HG03571 (cell line): ENCODE measurements at regions not wholly inside any gene's neighbourhood (a gene's known extent, or its start where the extent isn't known, plus 50 kb on each side); places are given as distances from the start of the nearest gene placed in this dataset.

Experiments used
- ATAC-seq: cut with Tn5 transposase; IDR thresholded peaks from one replicate; pipeline ENCODE4 v1.9.1; 2021; ENCODE audit not compliant: unreplicated experiment

DNA sequence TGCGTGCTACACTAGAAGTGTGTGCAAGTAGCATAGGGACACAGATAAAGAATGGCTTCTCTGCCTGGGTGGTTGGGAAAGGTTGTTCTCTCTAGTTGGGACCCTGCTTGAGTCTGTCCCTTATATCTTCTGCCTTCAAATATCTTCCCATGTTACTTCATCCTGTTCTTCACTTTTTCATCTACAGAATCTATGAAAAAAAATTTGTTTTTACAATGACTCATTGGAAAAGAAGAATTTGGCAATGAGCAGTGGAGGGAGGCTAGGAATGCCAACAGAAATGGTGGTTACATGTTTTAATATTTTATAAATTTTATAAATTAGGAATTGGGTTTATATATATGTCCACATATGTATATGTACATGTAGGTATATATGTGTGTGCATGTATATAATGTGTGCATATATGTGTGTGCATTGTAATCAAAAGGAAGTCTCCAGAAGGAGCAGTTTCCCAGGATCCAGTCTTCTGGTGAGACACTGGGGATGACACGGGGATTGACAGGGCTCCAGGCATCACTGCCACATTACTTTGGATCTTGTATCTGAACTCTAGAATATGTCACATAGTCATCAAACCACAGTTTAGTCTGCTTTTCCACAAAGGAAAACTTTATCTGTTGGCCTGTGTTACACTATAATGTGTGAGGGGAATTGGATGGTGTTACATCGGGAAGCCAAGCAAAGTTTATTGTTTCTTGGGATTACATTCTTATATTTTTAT is 75.3 kb upstream of the RIPOR2 start:
- ATAC-seq = no peak

DNA sequence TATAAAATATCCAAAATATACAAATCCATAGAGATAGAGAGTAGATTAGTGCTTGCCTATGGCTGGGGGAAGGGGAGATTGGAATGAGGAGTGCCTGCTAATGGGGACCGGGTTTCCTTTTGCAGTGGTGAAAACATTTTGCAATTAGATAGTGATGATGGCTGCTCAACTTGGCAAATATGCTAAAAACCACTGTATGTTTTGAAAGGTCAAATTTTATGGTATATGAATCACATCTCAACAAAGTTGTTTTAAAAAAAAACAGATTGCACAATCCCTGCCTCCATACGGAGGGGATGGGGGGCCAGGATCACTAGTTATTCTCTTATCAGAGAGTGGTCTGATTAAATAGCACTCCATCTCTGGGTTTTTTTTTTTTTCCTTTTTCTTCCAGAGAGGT is 76.9 kb upstream of the RIPOR2 start:
- ATAC-seq = no peak

DNA sequence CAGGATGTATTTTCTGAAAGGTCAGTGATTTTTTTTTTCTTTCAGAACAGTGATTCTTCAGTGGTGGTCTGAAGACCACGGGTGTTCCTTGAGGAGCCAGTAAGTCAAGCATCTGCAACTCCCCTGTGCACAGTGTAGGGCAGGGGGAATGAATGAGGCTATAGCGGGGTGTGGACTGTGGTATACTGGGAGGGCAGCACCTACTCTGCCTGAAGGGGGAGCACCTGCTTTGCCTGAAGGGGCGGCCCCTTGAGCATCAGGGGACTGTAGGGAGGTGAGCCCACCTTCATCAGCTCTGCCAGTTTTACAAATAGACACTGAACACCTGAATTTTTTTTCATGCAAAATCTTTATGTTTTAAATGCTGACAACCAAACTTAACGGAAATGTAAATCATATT is 77.5 kb upstream of the RIPOR2 start:
- no peak for ATAC-seq

DNA sequence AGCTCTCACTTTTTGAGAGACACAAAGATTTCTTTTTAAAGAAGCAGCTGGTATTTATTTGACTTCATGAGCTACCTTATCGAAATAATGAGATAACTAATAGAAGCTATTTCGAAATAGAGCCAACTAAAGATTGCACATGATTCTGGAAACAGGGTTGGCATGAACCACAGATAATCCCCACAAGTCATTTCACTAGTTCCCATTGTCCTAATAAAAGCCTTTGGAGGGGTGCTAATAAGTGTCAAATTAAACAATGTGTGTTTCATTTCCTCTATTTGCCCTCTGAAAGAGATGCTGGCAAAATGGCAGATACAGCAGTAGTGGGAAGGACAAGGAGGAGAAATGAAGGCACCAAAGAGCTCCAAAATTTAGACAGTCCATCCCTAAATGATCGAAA is 78.6 kb upstream of the RIPOR2 start:
- ATAC-seq = no peak

DNA sequence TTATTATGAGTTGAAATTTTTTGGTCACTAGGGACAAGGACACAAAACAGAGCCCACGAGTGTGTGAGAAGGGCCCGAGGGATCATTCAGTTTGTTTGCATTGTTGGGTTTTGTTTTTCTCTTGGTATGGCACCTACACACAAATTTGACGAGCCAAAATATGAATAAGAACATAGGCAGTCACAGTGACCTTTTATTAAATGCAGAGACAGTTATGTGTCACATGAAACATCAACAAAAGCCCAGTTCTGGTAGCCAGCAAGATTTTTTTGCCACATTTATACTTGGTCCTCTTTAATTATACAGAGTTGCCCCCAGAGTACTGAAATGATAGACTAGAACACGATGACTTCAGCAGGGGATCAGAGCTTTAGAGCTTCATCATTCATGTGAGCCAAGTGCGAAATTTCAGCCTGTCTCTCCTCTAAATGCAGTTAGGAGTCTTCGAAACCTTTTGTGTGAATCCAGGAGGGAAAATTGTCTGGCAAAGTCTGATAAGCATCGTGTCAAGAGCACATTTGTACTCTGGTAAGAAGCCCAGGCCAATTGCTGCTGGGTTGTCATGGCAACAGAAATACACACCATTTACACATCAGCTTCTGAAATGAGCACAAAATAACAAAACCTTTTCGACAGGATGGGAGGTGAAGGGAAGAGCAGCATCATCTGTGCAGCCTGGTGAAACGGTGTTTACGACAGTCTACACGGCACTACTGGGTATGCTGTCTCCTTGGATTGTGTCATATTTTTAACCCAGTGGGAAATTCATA is 79.2 kb upstream of the RIPOR2 start:
- ATAC-seq = no peak

DNA sequence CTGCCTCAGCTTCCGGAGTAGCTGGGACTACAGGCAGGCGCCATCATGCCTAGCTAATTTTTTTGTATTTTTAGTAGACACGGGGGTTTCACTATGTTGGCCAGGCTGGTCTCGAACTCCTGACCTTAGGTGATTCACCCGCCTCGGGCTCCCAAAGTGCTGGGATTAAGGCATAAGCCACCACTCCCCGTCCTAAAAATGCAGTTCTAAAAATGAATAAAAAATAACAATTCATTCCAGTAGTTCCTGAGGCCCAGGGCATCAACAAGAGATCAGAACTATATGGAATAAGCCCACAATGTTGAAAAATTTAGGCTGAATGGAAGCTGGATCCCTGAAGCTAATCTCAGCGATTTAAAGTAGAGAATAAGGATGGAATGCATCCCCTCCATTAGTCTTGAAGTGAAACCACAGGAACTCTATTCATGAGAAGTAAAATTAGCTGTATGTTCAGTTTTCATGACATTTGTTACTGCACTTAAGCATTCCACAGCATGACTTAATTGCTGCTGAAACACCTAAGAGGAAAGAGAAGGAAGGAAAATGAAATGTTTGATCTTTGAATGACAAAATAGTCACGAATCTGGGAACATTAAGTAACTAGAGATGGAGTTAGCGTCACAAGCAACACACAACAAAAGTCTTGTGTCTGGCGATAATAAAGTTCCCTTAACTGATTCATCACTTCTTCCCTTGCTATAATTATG is 80.4 kb upstream of the RIPOR2 start:
- no peak for ATAC-seq

DNA sequence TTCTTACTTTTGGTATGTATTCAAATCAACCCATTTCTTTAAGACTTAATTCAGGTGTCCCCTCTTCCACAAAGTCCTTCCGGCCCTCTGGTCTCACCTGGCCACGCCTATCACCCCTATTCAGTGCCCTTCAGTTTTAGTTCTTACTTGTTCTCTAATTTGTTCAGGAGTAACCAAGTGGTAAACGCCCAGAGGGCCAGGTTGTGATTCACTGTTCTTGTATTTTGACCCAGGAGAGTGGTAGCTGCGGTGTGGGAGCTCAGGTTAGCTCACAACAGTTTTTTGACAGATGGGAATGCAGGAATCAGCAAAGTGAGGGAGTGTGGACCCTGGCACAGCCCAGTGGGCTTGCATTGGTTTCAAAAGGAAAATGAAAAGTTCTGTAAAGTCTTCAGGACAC is 81.7 kb upstream of the RIPOR2 start:
- ATAC-seq = no peak

DNA sequence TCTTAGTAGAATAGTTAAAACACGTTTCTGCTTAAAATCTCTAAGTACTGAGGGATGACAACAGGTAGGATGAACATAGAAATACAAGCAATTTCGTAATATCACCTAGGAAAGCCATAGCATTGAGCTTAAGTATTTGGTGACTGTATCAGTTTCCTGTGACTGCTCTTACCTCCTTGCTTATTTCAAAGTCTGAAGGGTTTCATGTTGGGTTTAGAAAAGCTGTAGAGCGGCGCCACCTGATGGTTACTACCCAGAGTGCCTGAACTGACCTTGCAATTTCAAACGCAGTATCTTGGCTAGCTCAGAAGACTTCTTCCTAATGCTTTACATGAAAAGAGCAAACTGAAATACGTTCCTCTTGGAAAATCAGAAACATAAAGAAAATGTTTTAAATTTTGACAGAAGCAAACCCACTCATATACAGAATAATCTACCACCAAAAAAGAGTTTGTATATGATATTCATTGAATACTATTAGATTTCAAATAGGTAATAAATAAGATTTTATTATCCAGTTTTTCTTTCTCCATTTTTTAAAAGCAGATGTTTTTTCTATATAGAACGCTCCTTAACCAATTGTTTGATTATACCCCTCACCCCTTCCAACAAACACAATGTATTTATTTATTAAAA is 82.3 kb upstream of the RIPOR2 start:
- peak; percentile 48 for ATAC-seq

DNA sequence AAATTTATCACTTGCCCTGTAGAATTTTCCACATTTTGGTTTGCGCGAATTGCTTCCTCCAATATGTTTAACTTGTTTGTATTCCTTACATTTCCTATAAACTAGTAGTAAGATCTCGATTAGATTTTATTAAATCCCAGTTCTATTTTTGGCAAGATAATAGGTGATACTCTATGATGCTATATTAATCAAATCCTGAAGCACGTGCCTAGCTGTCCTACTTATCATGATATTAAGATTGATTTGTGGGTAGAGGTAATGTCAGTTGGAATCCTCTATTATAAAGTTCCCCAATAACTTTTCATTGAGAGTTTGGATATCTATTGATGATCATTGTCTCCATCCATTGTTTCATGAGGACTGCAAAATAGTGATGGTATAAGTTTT is 82.8 kb upstream of the RIPOR2 start:
- no peak for ATAC-seq

DNA sequence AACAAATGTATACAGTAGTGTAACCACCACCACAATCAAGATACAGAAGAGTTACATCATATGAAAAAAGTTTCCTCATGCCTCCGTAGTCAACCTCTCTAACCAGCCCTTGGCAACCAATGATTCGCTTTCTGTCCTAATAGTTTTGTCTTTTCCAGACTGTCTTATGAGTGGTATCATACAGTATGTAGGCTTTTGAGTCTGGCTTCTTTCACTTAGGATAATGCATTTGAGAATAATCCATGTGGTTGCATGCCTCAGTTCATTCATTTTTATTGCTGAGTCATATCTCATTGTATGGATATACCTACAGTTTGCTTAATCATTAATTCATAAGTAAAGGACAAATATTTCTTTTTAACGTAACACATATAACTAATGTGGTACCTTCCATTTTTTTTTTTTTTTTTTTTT is 86.4 kb upstream of the RIPOR2 start:
- ATAC-seq = no peak

DNA sequence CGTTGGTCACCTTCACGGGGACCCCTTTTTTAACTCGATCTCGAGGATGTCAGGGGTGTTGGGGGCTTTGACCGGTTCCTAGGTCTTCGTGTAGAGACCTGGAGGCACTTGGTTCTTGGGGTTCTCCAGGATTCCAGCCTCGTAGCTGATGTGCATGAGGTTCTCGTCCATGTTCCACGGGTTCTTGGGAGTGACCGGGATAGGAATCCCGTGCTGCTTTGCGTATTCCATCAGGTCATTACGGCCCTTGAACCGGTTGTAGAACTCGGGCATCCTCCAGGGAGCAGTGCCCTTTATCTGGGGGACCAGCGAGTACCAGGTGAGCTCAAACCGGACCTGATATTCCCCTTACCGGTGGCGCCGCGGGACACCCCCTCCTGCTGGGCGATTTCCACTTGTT is 88.0 kb upstream of the RIPOR2 start:
- no peak for ATAC-seq

DNA sequence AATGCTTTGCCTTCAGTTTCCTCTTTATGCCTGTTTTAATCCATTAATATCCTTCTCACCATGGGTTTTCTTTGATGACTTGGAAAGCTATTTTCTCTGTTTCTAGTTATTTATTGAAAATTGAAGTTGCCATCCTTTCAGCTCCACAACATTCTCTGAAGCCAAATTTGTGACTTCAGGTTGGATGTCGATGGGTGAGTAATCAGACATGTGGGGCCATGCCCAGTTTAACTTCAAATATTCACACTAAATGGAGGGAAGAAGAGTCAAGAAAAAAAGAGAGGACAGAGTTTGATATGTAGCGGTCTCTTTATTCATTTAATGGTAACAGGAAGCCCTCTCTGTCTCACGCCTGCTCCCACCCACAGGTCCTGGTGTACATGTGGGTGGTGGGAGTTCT is 89.1 kb upstream of the RIPOR2 start:
- no peak for ATAC-seq

DNA sequence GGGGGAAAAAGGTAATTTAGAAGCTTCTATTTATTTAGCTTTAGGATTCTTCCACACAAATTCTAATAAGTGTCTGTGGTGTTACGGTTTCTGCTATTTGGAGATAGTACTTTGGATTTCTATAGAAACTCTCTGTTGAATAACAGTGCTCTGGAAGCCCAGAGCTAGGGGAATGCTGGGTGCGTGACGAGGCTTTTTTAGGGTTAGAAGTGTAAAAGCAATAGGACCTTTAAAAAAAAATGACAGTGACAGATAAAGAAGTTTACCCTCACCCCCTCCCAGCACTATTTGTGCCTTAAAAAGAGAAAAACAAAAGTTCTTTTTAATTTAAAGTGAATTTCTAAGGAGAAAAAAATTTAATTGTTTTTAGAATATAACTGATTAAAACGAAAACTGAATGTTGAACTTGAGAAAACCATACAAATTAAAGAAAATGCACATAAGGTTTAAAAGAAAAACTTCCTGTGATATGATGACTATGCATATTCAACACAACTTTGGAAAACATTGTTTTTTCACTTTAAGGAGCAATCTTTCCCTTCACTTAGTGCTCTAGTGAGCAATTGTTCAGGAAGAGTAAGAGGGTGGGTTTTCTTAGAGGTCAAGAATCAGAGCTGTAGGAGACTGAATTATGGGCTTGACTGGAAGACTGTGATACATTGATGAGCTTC is 89.6 kb upstream of the RIPOR2 start:
- no peak for ATAC-seq

DNA sequence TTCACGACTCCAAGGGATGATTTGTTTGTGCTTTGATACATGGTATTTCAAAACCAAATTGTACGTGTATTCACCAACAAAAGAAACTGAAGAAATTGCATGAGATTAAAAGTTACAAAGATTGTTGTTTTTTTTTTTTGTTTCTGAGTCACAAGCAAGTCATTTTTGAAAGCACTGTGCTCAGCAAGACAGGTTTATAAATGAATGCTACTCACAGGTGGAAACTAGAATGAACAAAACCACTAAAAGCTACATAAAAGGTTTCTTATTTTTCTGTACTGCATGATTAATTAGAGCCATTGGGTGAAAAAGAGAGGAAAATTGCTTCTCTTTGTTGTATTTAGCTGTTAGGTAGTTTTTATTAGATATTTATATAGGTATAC is 90.2 kb upstream of the RIPOR2 start:
- ATAC-seq = no peak

DNA sequence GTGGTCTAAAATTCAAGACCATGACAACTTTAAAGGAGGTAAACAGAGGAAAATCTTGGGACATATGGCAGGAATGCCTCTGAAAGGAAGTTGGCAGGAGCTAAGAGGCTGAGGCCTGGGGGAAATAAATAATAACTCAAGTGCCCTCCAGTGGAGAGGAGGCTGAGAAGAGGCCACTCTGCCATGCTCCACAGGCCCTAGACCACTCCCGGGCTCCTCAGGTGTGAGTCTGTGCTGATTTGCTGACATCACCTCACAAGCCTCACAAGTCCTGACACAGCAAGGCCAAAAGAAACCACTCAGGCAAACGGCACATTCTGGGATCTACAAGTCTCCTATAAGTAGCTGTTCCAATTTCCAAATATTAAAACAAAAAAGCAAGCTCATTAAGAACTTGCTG is 91.0 kb upstream of the RIPOR2 start:
- no peak for ATAC-seq

DNA sequence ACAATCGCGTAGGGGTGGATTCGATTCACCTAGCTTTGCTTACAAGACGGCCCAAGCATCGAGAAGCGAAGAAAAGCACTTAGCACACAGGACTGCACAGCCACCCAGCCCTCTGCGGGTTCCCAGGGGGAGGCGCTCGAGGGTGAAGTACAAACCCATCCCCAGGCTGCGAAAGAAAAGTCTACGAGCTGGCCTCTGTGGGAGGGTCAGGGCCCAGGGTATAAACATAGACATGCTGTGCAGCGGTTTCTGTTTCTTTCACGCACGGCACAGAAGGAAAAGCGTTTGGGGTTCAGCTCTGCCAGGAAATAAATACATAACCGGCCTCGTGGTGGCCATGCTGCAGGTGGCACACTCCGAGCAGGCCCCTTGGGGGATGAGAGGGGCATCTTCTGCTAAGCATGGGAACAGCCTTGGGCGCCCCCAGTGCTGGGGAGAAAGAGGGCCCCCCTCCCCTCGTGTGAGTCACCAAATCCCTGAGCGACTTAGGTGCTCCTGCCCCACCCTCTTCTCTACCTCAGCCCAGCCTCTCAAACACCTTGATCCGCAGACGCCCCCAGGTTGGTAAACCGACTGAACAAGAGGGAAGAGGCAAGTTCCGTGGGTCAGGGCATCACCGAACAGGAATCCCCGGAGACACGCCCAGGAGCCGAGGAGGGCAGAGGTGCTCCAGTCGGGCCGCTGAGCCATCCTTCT is 91.6 kb upstream of the RIPOR2 start:
- peak; percentile 95 for ATAC-seq

DNA sequence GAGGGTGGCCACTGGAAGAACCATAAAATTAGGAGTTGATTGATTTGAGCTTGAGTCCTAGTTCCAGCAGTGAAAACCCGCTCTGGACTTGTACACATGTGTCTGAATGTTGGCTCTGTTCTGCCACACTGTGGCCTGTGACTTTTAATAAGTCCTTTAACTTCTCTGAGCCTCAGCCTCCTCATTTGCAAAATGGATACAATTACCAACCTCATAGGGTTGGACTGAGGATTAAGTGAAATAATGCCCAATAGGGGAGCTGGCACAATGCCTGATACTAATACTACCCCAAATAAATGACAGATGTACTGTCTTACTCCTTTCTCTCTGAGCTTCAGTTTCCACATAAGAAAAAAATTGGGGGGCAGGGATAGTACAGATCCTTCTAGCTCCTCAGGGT is 92.6 kb upstream of the RIPOR2 start:
- ATAC-seq = no peak

DNA sequence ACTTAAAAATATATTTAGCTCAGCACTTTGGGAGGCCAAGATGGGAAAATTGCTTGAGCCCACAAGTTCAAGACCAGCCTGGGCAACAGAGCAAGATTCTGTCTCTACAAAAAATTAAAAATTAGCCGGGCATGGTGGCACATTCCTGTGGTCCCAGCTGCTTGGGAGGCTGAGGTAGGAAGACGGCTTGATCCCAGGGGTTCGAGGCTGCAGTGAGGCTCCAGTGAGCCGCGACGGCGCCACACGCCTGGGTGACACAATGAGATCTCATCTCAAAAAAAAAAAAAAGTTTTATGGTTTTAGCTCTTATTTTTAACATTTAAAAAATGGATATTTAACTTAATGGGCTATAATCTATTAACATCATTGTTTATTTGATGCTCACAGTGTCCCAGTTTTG is 97.2 kb upstream of the RIPOR2 start:
- no peak for ATAC-seq

DNA sequence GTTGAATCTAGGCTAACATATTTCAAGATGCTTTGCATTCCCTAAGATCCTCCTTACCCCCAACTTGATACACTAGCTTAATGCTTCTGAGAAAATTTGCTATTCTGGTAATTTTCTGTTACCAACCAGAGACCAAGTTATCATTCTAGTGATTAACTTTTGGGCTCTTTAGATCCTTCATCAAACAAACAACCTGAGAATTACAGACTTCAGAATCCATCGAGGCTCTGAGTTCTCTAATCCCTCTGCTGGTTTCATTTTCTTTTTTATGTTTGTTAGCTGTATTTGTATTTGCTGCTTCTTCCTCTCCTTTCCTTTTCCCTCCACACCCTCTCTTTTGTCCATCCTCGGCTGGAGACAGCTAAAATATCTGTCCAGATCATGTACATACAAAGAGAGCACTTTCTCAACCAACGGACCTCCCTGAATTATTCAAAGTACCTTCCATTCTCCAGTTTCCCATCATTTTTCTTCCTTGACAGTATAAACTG is 98.7 kb upstream of the RIPOR2 start:
- ATAC-seq = no peak

DNA sequence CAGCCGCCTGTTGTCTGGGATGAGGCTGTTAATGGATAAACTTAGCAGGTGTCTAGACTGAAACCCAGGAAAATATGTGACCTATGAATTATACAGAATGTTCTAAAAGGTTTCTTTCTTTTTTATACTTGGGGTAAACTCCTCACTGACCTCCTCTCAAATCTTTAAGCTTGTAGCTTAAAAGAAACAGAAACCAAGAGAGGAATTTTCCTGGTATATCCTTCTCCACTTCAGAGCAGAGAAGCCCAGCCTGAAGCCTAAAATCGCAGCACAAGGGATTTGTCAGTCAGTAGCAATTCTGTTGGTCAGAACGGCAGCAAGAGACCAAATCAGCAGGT is 99.4 kb upstream of the RIPOR2 start:
- ATAC-seq = no peak
